ENCODE measurements at regions not wholly inside any gene's neighbourhood (a gene's known extent, or its start where the extent isn't known, plus 50 kb on each side); places are given as distances from the start of the nearest gene placed in this dataset.

- no peak for DNase-seq (ENCODE audit: low spot score)
- intact Hi-C loops (cut with micrococcal nuclease; ENCODE audit: unreplicated experiment), result no loop called here
- Histone ChIP-seq H3K27ac (ENCODE audit: low read depth, low read length, poor library complexity, severe bottlenecking) (no peak overlapping the region), H3K9me2 (ENCODE audit: insufficient read depth, low read length) (no peaks in the 10 kb centered on the region), H3K9me3 (ENCODE audit: low read length) (no peaks in the 10 kb centered on the region), H3K4me3 (ENCODE audit: low read depth, low read length, poor library complexity, severe bottlenecking) (no peak overlapping the region), H4K20me1 (ENCODE audit: insufficient read depth, low read length) (no peaks in the 10 kb centered on the region), H3K4me2 (ENCODE audit: low read length) (no peak overlapping the region), H2AFZ (ENCODE audit: low read length) (no peak overlapping the region), H3K4me1 (ENCODE audit: insufficient read depth, low read length, poor library complexity, severe bottlenecking) (no peaks in the 10 kb centered on the region), H3K79me2 (ENCODE audit: insufficient read depth, low read depth, low read length) (no peaks in the 10 kb centered on the region), H3K36me3 (ENCODE audit: insufficient read depth, low read length) (no peaks in the 10 kb centered on the region)
- no TSS peak for BruUV-seq (replicated peaks)
- TF ChIP-seq CTCF (conservative IDR thresholded peaks at IDR 0.05; ENCODE audit: low read length) (no peak), EZH2phosphoT487 (IDR thresholded peaks at IDR 0.05; ENCODE audit: borderline replicate concordance, low read depth, low read length) (no peak)
- ChIA-PET POLR2A (interaction anchor here (1.0 kb wide), 1 partner anchor 30 kb away, joined by 3 read pairs; no protein-coding TSS in a partner anchor), CTCF (ENCODE audit: unreplicated experiment) (no interaction called here)
Observed at GRCh38 chr4:123554801-123555232, 158.2 kb downstream of the SPRY1 start.

GRCh38 chr4:123555233-123555806 lies 158.7 kb downstream of the SPRY1 start:
- Histone ChIP-seq H3K79me2 (ENCODE audit: insufficient read depth, low read depth, low read length) (no peaks in the 10 kb centered on the region), H2AFZ (ENCODE audit: low read length) (no peak overlapping the region), H3K4me2 (ENCODE audit: low read length) (no peak overlapping the region), H3K27ac (ENCODE audit: low read depth, low read length, poor library complexity, severe bottlenecking) (no peak overlapping the region), H3K4me1 (ENCODE audit: insufficient read depth, low read length, poor library complexity, severe bottlenecking) (no peaks in the 10 kb centered on the region), H3K36me3 (ENCODE audit: insufficient read depth, low read length) (no peaks in the 10 kb centered on the region), H3K9me3 (ENCODE audit: low read length) (no peaks in the 10 kb centered on the region), H3K4me3 (ENCODE audit: low read depth, low read length, poor library complexity, severe bottlenecking) (no peak overlapping the region), H4K20me1 (ENCODE audit: insufficient read depth, low read length) (no peaks in the 10 kb centered on the region), H3K9me2 (ENCODE audit: insufficient read depth, low read length) (no peaks in the 10 kb centered on the region)
- DNase-seq (ENCODE audit: low spot score), result no peak
- intact Hi-C loops (cut with micrococcal nuclease; ENCODE audit: unreplicated experiment), result no loop called here
- POLR2A ChIA-PET, result interaction anchor here (1.0 kb wide), 1 partner anchor 31 kb away, joined by 3 read pairs; no protein-coding TSS in a partner anchor
- CTCF ChIA-PET (ENCODE audit: unreplicated experiment), result no interaction called here
- no TSS peak for BruUV-seq (replicated peaks)
- TF ChIP-seq EZH2phosphoT487 (IDR thresholded peaks at IDR 0.05; ENCODE audit: borderline replicate concordance, low read depth, low read length), result no peak

GRCh38 chr4:123555807-123556273 lies 159.2 kb downstream of the SPRY1 start:
- H4K20me1 ChIP-seq (ENCODE audit: insufficient read depth, low read length), result no peaks in the 10 kb centered on the region
- TF ChIP-seq CTCF (conservative IDR thresholded peaks at IDR 0.05; ENCODE audit: low read length), result no peak
- no peak for TF ChIP-seq EZH2phosphoT487 (IDR thresholded peaks at IDR 0.05; ENCODE audit: borderline replicate concordance, low read depth, low read length)
- no peak overlapping the region for H3K4me3 ChIP-seq (ENCODE audit: low read depth, low read length, poor library complexity, severe bottlenecking)
- CTCF ChIA-PET (ENCODE audit: unreplicated experiment), result no interaction called here
- POLR2A ChIA-PET, result no interaction called here
- H2AFZ ChIP-seq (ENCODE audit: low read length), result no peak overlapping the region
- no peak overlapping the region for H3K27ac ChIP-seq (ENCODE audit: low read depth, low read length, poor library complexity, severe bottlenecking)
- H3K9me2 ChIP-seq (ENCODE audit: insufficient read depth, low read length), result no peaks in the 10 kb centered on the region
- no peak overlapping the region for H3K4me2 ChIP-seq (ENCODE audit: low read length)
- no peaks in the 10 kb centered on the region for H3K9me3 ChIP-seq (ENCODE audit: low read length)
- no TSS peak for BruUV-seq (replicated peaks)
- H3K79me2 ChIP-seq (ENCODE audit: insufficient read depth, low read depth, low read length), result no peaks in the 10 kb centered on the region
- intact Hi-C loops (cut with micrococcal nuclease; ENCODE audit: unreplicated experiment), result no loop called here
- no peaks in the 10 kb centered on the region for H3K4me1 ChIP-seq (ENCODE audit: insufficient read depth, low read length, poor library complexity, severe bottlenecking)
- no peak for DNase-seq (ENCODE audit: low spot score)
- no peaks in the 10 kb centered on the region for H3K36me3 ChIP-seq (ENCODE audit: insufficient read depth, low read length)

All from OCI-LY7 (cell line).